ENCODE measurements at regions not wholly inside any gene's neighbourhood (a gene's known extent, or its start where the extent isn't known, plus 50 kb on each side); places are given as distances from the start of the nearest gene placed in this dataset.
"Not testable (repeated sequence)": the region's sequence is repeated elsewhere in the genome, so short reads cannot be mapped to it uniquely, and the experiment has no call there.

- DNase-seq (ENCODE audit: low read depth), result no peak
These were observed 1023.4 kb upstream of the KLHL29 start for GRCh38 chr2:22361571-22361970.

GRCh38 chr2:22375096-22375495 is 1009.9 kb upstream of the KLHL29 start:
- no peak for DNase-seq (ENCODE audit: low read depth)

GRCh38 chr2:22377268-22377667 is 1007.7 kb upstream of the KLHL29 start:
- no peak for DNase-seq (ENCODE audit: low read depth)

- DNase-seq (ENCODE audit: low read depth), result no peak
These were observed 1002.4 kb upstream of the KLHL29 start for GRCh38 chr2:22382479-22383169.

- no peak for DNase-seq (ENCODE audit: low read depth)
These were observed 987.1 kb upstream of the KLHL29 start for GRCh38 chr2:22397847-22398246.

- no peak for DNase-seq (ENCODE audit: low read depth)
These were observed 981.2 kb upstream of the KLHL29 start for GRCh38 chr2:22403748-22404147.

GRCh38 chr2:22406625-22407024 is 978.4 kb upstream of the KLHL29 start:
- DNase-seq (ENCODE audit: low read depth), result no peak

- DNase-seq (ENCODE audit: low read depth), result no peak
These were observed 964.9 kb upstream of the KLHL29 start for GRCh38 chr2:22420076-22420475.

- DNase-seq (ENCODE audit: low read depth), result no peak
These were observed 942.9 kb upstream of the KLHL29 start for GRCh38 chr2:22442051-22442450.

- DNase-seq (ENCODE audit: low read depth), result no peak
These were observed 940.7 kb upstream of the KLHL29 start for GRCh38 chr2:22444281-22444680.

- no peak for DNase-seq (ENCODE audit: low read depth)
These were observed 935.3 kb upstream of the KLHL29 start for GRCh38 chr2:22449696-22450095.

GRCh38 chr2:22450831-22451230 is 934.1 kb upstream of the KLHL29 start:
- DNase-seq (ENCODE audit: low read depth), result no peak

GRCh38 chr2:22454826-22455485 is 930.0 kb upstream of the KLHL29 start:
- DNase-seq (ENCODE audit: low read depth), result no peak

GRCh38 chr2:22458440-22458839 is 926.5 kb upstream of the KLHL29 start:
- DNase-seq (ENCODE audit: low read depth), result no peak

GRCh38 chr2:22475103-22475502 is 909.9 kb upstream of the KLHL29 start:
- not testable (repeated sequence) for DNase-seq (ENCODE audit: low read depth)

GRCh38 chr2:22478329-22478728 is 906.6 kb upstream of the KLHL29 start:
- DNase-seq (ENCODE audit: low read depth), result no peak

GRCh38 chr2:22481486-22482259 is 903.3 kb upstream of the KLHL29 start:
- DNase-seq (ENCODE audit: low read depth), result no peak

GRCh38 chr2:22483036-22483435 is 901.9 kb upstream of the KLHL29 start:
- no peak for DNase-seq (ENCODE audit: low read depth)

GRCh38 chr2:22485486-22485885 is 899.5 kb upstream of the KLHL29 start:
- no peak for DNase-seq (ENCODE audit: low read depth)

GRCh38 chr2:22486343-22486742 is 898.6 kb upstream of the KLHL29 start:
- DNase-seq (ENCODE audit: low read depth), result no peak

- no peak for DNase-seq (ENCODE audit: low read depth)
These were observed 897.9 kb upstream of the KLHL29 start for GRCh38 chr2:22487036-22487435.

GRCh38 chr2:22487541-22487940 is 897.4 kb upstream of the KLHL29 start:
- no peak for DNase-seq (ENCODE audit: low read depth)

- no peak for DNase-seq (ENCODE audit: low read depth)
These were observed 893.5 kb upstream of the KLHL29 start for GRCh38 chr2:22491442-22491841.
